ENCODE measurements at regions not wholly inside any gene's neighbourhood (a gene's known extent, or its start where the extent isn't known, plus 50 kb on each side); places are given as distances from the start of the nearest gene placed in this dataset.

DNA sequence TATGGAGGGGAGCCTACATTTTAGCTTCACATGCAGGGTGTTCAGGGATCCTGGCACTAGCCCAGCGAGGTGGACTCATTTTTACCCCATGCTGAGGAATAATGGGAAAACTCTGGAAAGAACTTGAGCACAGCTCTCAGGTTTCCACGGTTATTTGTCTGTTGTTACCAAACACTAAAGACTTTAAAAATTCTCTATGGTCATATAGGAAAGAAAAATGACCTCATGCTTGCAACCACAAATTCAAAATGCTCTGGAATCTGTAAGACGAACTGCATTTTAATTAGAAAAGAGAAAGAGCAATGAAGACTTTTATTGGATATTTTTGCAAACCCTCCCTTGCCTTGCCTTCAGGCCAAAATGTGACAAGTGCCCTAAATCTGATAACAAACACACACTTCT, 606.9 kb downstream of the EBF1 start:
- no peak for DNase-seq (ENCODE audit: low spot score)
- 61% methylated on average over 3 of the region's 3 CpGs for WGBS (ENCODE audit: low lambda C conversion rate, missing lambda C conversion rate)
- TF ChIP-seq EZH2 (IDR thresholded peaks at IDR 0.05; ENCODE audit: borderline replicate concordance) (no peak), EZH2phosphoT487 (IDR thresholded peaks at IDR 0.05; ENCODE audit: low read depth, severe bottlenecking, unreplicated experiment) (no peak)
- TF ChIP-seq, protein P1, sequence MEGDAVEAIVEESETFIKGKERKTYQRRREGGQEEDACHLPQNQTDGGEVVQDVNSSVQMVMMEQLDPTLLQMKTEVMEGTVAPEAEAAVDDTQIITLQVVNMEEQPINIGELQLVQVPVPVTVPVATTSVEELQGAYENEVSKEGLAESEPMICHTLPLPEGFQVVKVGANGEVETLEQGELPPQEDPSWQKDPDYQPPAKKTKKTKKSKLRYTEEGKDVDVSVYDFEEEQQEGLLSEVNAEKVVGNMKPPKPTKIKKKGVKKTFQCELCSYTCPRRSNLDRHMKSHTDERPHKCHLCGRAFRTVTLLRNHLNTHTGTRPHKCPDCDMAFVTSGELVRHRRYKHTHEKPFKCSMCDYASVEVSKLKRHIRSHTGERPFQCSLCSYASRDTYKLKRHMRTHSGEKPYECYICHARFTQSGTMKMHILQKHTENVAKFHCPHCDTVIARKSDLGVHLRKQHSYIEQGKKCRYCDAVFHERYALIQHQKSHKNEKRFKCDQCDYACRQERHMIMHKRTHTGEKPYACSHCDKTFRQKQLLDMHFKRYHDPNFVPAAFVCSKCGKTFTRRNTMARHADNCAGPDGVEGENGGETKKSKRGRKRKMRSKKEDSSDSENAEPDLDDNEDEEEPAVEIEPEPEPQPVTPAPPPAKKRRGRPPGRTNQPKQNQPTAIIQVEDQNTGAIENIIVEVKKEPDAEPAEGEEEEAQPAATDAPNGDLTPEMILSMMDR (IDR thresholded peaks at IDR 0.05; ENCODE audit: poor library complexity), result no peak

DNA sequence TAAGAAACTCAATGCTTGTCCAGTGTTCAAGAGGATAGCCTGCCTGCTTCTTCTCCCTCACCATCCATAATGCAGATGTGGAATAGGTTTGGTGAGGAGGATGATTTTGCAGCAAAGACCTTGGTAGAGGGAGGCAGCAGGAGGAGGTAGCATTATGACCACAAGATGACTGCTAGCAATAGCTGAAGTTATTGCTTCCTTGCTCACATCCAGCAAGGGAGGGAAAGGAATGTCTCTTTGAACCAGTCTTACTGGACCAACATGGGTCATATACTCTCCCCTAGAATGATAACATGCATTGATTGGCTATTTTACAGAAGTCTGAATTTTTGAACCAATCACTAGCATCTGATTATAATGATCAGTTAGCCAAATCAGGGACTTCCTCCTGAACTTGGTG, 607.6 kb downstream of the EBF1 start:
- H3K27ac ChIP-seq, result no peak overlapping the region
- TF ChIP-seq, protein P1 (IDR thresholded peaks at IDR 0.05; ENCODE audit: poor library complexity), result no peak
- no peak for TF ChIP-seq EZH2 (IDR thresholded peaks at IDR 0.05; ENCODE audit: borderline replicate concordance)
- TF ChIP-seq EZH2phosphoT487 (IDR thresholded peaks at IDR 0.05; ENCODE audit: low read depth, severe bottlenecking, unreplicated experiment), result no peak
- H2AFZ ChIP-seq, result no peak overlapping the region
- no peaks in the 10 kb centered on the region for H3K27me3 ChIP-seq
- no peaks in the 10 kb centered on the region for H3K4me1 ChIP-seq (ENCODE audit: insufficient read depth)
- no peak for DNase-seq (ENCODE audit: low spot score)
- H3K4me3 ChIP-seq, result no peak overlapping the region
- no peak overlapping the region for H3K4me2 ChIP-seq
- no peaks in the 10 kb centered on the region for H3K79me2 ChIP-seq
- no peaks in the 10 kb centered on the region for H3K9me2 ChIP-seq (replicated peaks; ENCODE audit: insufficient read depth)
- H3K36me3 ChIP-seq (replicated peaks; ENCODE audit: insufficient read depth, low read depth), result no peaks in the 10 kb centered on the region
- H4K20me1 ChIP-seq (ENCODE audit: insufficient read depth, poor library complexity, severe bottlenecking), result no peaks in the 10 kb centered on the region
- no peaks in the 10 kb centered on the region for H3K9me3 ChIP-seq (ENCODE audit: low read depth)

More for the DNA sequence above, 606.9 kb downstream of the EBF1 start:
- Histone ChIP-seq H3K4me3 (no peak overlapping the region), H3K9me3 (ENCODE audit: low read depth) (no peaks in the 10 kb centered on the region), H4K20me1 (ENCODE audit: insufficient read depth, poor library complexity, severe bottlenecking) (no peaks in the 10 kb centered on the region), H3K9me2 (replicated peaks; ENCODE audit: insufficient read depth) (no peaks in the 10 kb centered on the region), H2AFZ (no peak overlapping the region), H3K27me3 (no peaks in the 10 kb centered on the region), H3K4me2 (no peak overlapping the region), H3K79me2 (no peaks in the 10 kb centered on the region), H3K36me3 (replicated peaks; ENCODE audit: insufficient read depth, low read depth) (no peaks in the 10 kb centered on the region), H3K27ac (no peak overlapping the region), H3K4me1 (ENCODE audit: insufficient read depth) (no peaks in the 10 kb centered on the region)

DNA sequence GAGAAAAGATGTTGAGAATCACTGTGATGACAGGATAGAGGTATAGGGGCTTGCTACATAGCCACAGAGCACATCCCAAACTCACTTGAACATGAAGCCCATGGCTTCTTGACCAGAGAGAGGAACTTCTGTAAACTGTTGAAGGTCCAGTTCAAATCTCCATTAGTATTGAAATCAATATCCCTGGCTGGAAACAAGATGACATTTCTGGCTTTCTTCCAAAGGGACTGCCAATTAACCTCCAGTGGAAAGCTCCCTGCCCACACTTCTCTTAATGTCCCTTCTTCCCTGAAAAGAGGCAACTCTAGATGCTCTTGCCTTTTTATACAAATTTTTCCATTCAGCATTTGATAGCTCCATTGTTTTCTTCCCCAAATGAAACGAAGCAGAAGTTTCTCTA, 612.1 kb downstream of the EBF1 start:
- Histone ChIP-seq H3K27ac (peak overlapping the region; percentile 64), H4K20me1 (ENCODE audit: insufficient read depth, poor library complexity, severe bottlenecking) (no peaks in the 10 kb centered on the region), H3K4me1 (ENCODE audit: insufficient read depth) (peaks cover 25% of the 10 kb centered on the region), H3K4me3 (no peak overlapping the region), H3K9me2 (replicated peaks; ENCODE audit: insufficient read depth) (no peaks in the 10 kb centered on the region), H3K27me3 (no peaks in the 10 kb centered on the region), H3K79me2 (no peaks in the 10 kb centered on the region), H3K36me3 (replicated peaks; ENCODE audit: insufficient read depth, low read depth) (no peaks in the 10 kb centered on the region), H2AFZ (no peak overlapping the region), H3K9me3 (ENCODE audit: low read depth) (no peaks in the 10 kb centered on the region), H3K4me2 (no peak overlapping the region)
- DNase-seq (ENCODE audit: low spot score), result no peak
- no peak for TF ChIP-seq EZH2phosphoT487 (IDR thresholded peaks at IDR 0.05; ENCODE audit: low read depth, severe bottlenecking, unreplicated experiment)
- WGBS (ENCODE audit: low lambda C conversion rate, missing lambda C conversion rate), result 56% methylated on average over 1 of the region's 1 CpG

DNA sequence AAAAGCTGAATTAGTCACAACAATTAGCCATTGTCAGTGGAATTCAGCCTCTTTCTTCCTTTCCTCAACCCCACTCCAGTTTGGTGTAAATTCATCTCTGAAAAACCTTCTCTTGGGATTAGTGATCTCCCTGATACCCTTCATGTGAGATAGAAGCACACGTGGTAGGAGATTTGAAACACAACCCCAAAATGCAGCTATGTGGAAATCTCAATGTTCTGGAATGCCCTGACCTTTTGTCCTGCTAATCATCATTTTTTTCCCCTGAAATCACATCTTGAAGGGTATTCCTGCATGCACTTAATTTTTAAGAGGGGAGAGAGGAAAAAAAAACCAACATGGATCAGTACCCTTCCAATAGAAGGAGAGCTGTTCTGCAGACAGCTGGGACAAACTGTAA, 612.6 kb downstream of the EBF1 start:
- Histone ChIP-seq H3K4me1 (ENCODE audit: insufficient read depth) (peaks cover 26% of the 10 kb centered on the region), H3K36me3 (replicated peaks; ENCODE audit: insufficient read depth, low read depth) (no peaks in the 10 kb centered on the region), H3K9me2 (replicated peaks; ENCODE audit: insufficient read depth) (no peaks in the 10 kb centered on the region), H3K9me3 (ENCODE audit: low read depth) (no peaks in the 10 kb centered on the region), H2AFZ (no peak overlapping the region), H3K27me3 (no peaks in the 10 kb centered on the region), H3K4me3 (no peak overlapping the region), H4K20me1 (ENCODE audit: insufficient read depth, poor library complexity, severe bottlenecking) (no peaks in the 10 kb centered on the region), H3K79me2 (no peaks in the 10 kb centered on the region), H3K4me2 (no peak overlapping the region), H3K27ac (peak overlapping the region; percentile 64)
- DNase-seq (ENCODE audit: low spot score), result no peak
- TF ChIP-seq, protein P1 (IDR thresholded peaks at IDR 0.05; ENCODE audit: poor library complexity), result no peak
- TF ChIP-seq EZH2phosphoT487 (IDR thresholded peaks at IDR 0.05; ENCODE audit: low read depth, severe bottlenecking, unreplicated experiment), result no peak
- no peak for TF ChIP-seq EZH2 (IDR thresholded peaks at IDR 0.05; ENCODE audit: borderline replicate concordance)
- 45% methylated on average over 1 of the region's 1 CpG for WGBS (ENCODE audit: low lambda C conversion rate, missing lambda C conversion rate)
